Right forelimb (tissue), 1 donor: ENCODE measurements at regions not wholly inside any gene's neighbourhood (a gene's known extent, or its start where the extent isn't known, plus 50 kb on each side); places are given as distances from the start of the nearest gene placed in this dataset.

ENCODE experiments used
- DNase-seq: peaks from one replicate; pipeline ENCODE4 v3.0.0-alpha.2; 2018

DNA sequence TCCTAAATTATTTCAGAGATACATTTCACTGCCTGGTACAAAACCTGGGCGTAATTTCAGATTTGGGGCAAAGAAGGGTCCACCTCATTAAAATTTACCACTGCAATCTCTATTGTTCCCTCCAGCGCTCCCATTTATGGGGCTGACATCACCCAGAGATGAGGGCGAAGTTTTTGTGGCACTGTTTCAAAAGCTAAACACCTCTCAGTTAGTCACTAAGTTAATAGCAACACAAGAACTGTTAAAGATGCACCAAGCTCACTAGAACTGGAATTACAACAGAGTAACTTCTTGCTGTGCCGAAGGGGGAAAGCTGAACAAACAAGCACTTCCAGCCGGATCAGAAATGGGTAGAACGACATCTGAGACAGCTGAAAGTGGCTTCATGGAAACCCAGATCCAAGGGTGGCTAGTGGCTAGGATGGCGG lies 179.4 kb downstream of the GATA3 start:
- no peak for DNase-seq

DNA sequence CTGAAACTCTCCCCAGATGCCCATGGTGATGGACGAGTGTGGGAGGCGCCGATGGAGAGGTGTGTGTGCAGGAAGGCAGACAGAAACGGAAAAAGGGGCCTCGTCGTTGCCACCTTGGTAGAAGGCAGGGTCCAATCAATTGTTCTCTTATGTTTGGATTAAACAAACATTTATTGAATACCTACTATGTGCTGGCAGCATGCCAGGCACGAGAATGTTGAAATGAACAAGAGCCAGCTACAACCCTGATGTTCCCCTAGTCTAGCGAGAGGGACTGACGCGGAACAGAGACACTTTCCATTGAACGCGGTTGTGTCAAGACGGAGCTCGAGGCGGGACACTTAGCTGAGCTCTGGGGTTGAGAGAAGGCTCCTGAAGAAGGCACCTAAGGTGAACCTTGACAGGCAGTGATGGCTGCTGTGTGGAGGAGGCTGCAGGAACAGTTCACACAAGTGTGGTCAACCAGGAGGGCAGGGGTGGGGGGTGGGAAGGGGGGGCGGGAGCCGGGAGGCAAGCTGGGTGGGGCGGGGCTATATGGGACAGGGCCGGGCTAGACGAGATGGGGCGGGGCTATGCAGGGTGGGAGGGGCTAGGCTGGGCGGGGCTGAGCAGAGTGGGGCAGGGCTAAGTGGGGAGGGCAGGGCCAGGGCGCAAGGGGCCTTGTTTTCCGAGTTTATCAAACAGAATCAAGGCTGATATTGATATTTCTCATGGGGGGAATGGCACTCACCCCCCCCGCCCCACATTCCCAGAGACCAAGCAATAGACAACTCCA lies 181.0 kb downstream of the GATA3 start:
- DNase-seq, result no peak

DNA sequence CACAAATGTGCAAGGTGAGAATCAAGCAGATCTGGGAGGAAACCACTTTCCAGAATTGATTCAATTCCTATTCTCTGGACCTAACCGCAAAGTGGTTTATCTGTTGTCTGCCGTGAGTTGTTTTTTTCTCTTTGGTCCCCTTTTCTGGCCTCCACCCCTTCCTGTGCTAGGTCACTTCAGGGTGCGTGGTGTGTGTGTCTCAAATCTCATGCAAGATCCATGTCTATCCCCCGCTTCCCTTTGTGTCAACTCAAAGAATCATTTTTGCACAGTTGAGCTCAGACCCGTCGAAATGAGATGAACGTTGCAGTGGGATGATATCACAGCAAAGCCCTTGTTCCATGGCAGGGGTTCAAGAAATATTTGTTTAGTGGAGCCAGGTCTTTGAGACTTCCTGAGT lies 184.5 kb downstream of the GATA3 start:
- DNase-seq, result no peak

DNA sequence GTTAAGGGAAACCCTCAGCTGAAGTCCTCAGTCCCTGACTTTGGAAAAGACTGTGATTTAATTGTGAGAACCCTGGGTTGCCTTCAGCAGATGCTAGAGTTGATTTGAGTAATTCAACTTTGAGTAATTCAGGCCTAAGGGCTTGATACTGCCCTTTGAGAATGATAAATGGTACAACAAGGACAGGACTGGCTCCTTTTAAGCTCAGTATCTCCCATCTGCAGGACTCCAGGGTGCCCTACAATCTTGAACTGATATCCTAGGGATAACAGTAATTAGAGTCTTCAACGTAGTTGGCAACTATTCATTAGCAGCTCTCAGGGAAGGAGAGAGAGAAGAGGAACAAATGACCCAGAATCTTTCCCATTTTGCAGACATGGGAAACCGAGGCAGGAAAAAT lies 186.4 kb downstream of the GATA3 start:
- no peak for DNase-seq

DNA sequence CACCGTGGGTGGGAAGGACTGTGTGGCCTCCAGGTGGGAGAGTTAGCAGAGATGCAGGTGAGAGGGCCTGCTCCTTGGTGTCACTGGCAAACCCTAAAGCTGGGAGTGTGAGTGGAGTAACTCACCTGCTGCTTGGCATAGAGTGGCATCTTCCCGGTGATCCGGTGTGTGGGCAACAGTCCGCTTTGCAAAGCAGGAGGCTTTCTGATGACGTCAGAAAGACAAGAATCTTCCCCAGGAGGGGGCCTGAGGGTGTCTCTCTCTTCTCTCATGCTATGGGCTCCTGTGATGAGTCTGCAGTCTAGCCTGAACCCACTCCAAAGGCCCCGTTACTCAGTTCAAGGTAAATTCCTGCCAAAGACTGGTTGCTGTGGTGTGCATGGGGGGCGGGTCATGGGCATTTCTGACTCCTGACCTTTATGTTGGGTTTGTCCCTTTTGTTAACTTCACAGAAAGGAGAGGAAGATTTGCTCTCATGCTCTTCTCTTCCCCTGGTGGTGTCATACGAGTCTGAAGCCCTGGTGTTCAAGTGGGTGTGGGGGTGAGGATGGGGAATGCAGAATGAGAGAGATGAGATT lies 187.9 kb downstream of the GATA3 start:
- no peak for DNase-seq

DNA sequence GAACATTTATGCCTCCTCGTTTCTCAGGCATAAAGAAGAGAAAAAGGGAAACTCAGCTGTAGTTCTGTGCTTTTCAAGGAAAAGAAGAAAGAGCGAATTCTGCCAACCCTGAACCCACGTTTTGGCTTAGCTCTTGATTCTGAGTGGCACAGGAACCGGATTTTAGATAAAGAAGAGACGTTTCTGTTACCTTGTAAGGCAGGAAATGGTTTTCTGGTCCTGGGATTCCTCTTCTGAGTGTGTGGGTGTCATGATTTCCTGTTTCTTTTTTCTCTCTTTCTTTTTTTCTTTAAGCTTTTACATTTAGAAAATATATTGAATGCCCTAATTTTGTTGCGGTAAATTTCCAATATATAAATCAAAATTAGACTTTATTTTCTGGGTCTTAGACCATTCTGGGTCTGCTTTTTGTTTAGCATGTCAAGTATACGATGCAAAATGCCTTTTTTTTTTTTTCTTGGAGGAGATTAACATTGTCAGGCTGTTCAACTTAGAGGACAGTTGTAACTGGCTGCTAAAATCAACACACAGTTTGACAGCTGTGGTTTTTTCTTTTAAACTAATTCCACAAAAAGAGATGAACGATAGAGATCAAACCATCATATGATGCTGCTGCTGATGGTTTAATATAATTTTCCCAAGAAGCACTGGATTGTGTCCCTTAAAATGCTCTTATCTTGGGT lies 190.8 kb downstream of the GATA3 start:
- DNase-seq, result no peak

DNA sequence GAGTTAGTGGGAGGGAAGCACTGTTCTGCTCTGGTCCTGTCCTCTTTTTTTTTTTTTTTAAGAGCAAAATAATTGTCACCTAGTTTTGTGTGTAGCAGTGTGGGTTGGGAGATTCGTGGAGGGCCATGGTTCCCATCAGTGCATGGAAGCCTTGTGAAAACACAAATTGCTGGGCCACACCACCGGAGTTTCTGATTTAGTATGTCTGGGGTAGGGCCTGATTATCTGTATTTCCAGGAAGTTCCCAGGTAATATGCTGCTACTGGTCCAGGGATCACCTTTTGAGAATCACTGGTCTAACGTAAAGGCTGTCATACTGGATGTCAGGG lies 191.3 kb downstream of the GATA3 start:
- no peak for DNase-seq

DNA sequence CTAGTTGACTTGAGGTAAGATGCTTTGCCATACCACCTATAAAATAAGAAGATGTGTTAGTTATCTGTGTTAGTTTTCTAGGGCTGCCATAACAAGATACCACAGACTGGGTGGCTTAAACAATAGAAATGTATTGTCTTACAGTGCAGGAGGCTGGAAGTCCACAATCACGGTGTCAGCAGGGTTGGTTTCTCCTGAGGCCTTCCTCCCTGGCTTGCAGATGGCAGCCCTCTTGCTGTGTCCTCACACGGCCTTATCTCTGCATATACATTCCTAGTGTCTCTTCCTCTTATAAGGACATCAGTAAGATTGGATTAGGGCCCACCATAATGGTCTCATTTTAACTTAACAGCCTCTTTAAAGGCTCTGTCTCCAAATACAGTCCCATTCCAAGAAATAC lies 192.1 kb downstream of the GATA3 start:
- DNase-seq, result no peak

DNA sequence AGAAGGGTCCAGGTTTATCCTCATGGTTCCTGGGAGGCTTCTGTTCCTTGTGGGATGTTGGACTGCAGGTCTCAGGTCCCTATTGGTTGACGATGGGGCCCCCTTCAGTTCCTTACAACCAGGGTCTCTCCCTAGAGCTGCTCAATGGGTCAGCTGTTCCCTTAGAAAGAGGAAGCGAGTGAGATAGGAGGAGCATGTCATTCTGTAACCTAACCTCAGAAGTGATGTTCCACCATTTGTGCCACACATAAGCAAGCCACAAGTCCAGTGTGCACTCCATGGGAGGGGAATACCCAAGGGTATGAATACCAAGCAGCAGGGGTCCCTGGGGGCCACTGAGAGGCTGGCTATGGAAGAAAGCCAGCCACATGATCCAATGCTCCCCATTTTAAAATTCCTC lies 192.7 kb downstream of the GATA3 start:
- no peak for DNase-seq

DNA sequence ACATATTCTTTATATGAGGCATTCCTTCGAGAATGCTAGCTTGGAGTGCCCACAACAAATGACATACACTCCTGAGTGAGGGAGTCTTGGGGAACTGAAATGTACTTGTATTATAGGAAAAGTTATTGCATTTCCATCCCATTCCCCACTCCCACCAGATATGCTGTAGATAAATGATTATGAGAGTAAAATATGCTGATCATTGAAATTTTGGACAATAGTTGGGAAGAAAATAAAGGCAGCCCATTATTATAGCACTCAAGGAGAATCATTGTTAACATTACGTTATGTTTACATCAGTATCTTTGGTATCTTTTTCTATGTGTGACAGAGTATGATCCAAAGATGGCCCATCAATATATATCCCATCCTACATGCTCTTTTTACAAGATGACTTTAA lies 194.4 kb downstream of the GATA3 start:
- DNase-seq, result no peak

DNA sequence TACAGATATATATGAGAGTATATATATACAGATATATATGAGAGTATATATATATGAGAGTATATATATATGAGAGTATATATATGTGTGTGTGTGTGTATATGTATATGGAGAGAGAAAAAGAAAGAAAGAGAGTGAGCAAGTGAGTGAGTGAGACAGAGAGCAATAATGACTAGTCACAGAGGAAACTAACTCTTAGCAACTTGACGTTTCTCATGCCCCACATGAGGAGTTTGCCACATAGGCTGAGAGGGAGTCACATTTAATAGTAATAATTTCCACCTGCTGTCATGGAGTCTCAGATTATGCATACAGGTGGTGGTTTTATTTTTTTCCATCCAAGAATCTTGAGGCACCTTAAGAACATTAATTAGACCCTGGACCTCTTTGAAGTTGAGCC lies 199.9 kb downstream of the GATA3 start:
- no peak for DNase-seq

DNA sequence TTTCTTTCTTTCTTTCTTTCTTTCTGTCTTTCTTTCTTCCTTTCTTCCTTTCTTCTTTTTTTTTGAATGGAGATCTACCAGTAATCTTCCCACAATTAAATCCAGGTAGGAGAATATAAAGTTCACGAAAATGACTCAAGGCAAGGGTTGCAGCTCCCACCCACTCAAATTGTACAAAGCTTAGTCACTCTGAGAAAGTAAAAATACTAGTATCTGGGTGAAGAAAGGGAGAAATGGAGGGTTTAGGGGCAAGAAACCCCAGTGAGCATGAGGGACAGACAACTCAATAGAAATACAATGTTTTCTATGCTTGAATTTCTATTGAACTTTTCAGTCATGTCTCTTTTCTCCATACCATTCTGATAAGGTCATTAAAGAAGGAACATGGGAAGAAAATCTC lies 200.8 kb downstream of the GATA3 start:
- no peak for DNase-seq

DNA sequence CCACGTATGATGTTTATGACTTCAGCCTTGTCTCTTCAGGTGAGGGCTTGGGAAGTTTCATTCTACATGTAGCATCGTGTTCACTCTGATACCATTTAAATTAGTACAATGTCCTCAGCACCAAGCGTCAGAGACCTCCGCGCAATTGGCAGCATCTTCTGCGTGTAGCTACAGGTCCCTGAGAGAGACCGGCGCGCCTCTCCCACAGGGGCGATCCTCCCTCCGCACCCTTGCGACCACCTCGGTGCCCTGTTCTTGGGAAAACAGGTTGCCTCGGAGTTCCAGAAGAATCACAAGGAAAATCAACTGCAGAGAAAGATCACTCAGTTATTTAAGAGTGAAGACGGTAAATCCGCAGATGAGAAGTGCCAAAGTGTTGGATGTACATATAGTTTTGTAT lies 206.2 kb downstream of the GATA3 start:
- DNase-seq, result no peak

DNA sequence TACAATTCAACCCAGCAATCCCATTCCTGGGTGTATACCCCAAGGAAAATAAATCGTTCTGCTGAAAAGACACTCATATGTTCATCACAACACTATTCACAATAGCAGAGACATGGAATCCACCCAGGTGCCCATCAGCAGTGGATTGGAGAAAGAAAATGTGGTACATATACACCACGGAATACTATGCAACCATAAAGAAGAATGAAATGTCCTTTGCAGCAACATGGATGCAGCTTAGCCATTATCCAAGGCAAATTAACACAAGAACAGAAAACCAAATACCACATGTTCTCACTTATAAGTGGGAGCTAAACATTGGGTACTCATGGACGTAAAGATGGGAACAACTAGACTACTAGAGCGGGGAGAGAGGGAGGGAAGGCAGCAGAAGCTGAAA lies 207.8 kb downstream of the GATA3 start:
- DNase-seq, result no peak

DNA sequence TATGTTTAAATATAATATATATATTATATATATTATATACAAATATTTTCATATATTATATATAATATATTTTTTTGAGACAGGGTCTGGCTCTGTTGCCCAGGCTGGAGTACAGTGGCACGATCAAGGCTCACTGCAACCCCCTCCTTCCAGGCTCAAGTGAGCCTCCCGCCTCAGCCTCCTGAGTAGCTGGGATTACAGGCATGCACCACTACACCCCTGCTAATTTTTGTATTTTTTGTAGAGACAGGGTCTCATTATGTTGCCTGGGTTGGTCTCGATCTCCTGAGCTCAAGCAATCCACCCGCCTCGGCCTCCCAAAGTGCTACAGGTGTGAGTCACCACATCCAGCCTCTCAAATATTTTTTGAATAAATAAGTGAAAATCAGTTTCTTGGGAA lies 215.5 kb downstream of the GATA3 start:
- DNase-seq, result no peak

DNA sequence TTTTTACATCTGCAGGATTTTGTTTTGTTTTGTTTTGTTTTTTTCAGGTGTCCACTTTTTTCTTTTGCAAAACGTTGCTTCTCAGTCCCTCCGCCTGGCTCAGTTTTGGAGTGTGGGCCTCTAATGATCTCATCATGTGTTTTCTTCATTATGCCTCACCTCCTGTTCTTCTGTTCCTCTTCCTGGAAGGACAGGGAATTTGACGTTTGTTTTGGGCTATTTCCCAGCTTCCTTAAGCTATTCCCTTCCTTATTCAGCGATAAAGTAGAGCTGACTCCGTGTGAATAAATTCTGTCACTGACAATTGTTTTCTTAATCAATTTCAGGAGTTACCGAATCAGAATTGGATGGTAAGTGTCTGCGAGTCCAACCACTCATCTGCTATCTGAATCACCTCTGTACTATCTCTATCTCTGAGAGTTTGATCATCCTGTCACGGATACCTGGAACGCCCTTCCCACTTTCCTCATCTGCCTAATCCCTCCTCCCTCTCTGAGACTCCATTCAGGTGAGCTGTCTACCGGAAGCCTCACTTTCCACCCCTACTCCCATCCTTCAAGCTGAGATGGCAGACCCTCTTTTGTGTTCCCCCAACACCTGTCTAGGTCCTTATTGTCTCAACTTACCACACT lies 218.4 kb downstream of the GATA3 start:
- no peak for DNase-seq

DNA sequence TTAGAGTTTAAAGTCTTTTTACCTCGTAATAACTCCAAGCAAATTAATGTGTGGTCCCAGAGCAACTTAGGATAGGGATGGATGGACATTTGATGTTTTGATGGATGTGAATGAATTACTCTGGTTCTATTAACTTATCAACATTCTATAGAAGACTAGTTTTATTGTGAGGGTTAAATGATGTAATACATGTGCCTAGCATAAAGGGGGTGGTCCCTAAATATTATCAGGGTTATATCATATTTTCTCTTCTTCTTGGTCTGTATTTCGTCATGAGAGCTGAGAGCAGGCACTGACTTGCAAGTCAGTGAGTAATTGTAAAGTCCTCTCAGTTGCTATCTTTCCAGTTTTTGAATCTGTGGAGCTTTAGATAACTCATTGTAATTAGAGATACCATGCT lies 219.3 kb downstream of the GATA3 start:
- no peak for DNase-seq

DNA sequence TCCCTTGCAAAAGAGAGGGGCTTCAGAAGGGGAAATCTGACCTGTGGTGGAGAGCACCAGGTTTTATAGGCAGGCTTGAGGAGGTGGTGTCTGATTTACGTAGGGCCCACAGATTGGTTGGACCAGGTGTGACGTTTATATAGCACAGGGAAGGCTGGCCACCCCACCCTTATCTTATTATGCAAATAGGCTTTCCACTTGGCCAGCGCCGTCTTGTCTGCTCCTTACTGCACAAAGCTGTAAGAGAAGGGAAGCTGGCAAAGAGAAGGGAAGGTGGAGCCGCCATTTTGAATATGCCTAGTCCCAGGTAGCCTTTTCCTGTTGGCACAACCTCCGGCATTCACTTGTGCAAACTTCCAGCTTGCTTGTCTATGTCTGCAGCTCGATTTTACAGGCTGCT lies 221.4 kb downstream of the GATA3 start:
- no peak for DNase-seq

DNA sequence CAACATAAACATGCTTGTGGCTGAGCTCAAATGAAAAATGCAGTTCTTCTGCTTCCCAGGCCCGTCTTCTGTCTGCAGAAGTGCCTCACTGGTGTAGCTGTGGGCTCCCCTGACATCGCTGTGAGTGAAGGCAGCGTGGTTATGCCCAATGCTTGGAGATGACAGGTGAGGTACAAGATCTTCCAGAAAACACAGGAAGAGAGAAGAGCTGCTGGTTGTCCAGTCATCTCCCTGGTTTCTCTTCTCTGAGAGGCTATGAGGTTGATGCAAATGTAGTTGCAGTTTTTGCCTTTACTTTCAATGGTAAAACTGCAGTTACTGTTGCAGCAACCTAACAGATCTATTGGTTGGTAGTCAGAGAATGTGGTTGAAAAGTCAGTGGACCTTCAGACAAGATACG lies 223.6 kb downstream of the GATA3 start:
- DNase-seq, result no peak

DNA sequence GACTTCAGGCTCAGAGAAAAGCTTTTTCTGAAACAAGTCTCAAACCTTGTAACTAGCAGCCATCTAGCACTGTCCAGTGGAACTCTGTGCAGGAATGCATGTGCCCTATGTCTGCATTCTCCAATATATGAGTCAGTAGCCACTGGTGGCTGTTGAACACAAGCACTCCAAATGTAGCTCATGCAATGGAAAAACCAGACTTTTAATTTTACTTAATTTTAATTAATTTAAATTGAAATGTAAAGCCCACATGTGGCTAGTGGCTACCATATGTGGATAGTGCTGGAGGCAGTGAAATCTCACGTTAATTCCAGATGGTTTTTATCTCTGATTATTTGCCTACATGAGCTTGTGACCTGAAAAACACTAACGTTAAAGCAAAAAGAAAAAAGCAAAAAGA lies 225.1 kb downstream of the GATA3 start:
- no peak for DNase-seq

DNA sequence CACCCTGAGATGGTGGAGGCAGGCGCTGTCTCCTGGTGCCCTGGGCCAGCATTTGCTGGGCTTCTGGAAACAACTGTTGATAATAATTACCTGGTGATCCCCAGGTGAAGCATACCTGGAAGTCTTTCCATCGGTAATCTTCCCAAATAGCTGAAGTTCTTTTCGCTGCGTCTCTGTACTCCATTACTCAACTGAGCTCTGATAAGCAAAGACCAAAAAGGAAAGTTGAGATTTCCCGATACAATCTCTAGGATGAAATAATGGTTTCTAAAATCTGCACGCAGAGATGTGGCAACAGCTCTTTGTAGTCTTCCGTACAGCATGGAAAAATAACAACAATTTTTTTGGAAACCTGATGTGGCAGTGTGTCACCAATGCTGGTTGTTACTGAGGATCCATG lies 226.5 kb downstream of the GATA3 start:
- DNase-seq, result no peak

DNA sequence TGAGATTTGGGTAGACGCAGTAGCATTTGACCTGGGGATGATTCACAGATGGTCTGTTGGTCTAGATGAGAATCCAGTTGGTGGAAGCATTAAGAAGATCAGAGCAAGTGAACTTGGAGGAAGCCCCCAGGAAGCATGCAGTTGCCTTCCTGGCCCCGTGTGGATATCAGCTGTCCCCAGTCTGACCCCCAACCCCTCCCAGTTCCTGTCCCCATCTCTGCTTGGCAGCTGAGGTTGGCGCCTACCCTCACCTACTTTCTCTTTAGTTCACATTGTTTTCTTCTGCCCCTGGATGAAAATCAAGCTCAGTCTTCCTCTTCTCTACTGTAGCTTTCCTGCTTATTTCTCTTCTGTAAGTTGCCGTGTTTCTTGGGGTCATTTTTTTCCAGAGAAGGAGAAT lies 227.9 kb downstream of the GATA3 start:
- DNase-seq, result no peak

DNA sequence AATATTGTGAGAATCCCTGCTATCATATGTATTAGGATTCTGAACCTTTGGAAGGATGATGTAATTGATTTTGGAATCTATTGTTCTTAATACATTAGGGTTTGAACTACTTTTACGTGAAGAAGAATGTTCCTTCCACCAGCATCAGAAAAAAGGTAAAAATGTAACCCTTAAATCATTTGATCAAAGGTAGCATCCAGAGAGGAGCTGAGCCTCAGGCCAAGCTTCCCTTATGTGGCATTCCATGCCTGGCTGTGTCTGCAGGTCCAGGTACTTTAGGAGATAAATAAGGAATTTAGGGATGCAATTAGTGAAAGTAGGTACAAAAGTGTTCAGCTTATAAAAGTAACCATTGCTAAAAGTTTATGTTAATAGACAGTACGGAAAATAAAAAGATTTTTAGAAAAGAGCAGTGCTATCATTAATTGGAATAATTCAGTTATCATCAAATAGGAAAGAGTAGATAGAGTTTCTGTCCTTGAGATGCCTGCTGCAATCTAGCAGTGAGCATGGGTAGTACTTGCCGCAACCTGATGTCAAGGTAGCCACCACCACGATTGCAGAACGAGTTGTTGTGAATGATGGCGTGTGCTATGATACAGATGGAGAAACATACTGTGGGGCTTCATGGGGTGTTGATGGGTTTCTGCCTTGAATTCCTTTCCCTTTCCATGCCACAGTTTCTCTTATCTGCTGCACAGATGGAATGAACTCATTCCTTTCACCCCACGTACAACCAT lies 228.8 kb downstream of the GATA3 start:
- no peak for DNase-seq
